G401 (cell line): ENCODE measurements at regions not wholly inside any gene's neighbourhood (a gene's known extent, or its start where the extent isn't known, plus 50 kb on each side); places are given as distances from the start of the nearest gene placed in this dataset.
A peak's percentile ranks its signal among the peaks of the same experiment; 100 is the strongest.

Experiments
- DNase-seq: peaks from one replicate; pipeline ENCODE4 v3.0.0-alpha.2; 2015; ENCODE audit warnings: low spot score
- in situ Hi-C: cut with HindIII; loops from 2 replicates; pipeline ENCODE4 v1.10.0; 2016; ENCODE audit warnings: low sequenced_read_pairs, mixed read lengths

GRCh38 chr1:199404191-199404590, 623.3 kb upstream of the NR5A2 start:
- DNase-seq = peak; percentile 38
- in situ Hi-C loops = no loop called here

GRCh38 chr1:199404976-199405375, 622.5 kb upstream of the NR5A2 start:
- DNase-seq = peak; percentile 8
- in situ Hi-C loops = no loop called here

GRCh38 chr1:199405634-199406196, 621.8 kb upstream of the NR5A2 start:
- DNase-seq = no peak
- in situ Hi-C loops = no loop called here

- in situ Hi-C loops = no loop called here
Measured at GRCh38 chr1:199410462-199410861, 617.0 kb upstream of the NR5A2 start.

GRCh38 chr1:199411506-199411905, 616.0 kb upstream of the NR5A2 start:
- in situ Hi-C loops = no loop called here
- no peak for DNase-seq

More at GRCh38 chr1:199410462-199410861, 617.0 kb upstream of the NR5A2 start:
- DNase-seq = no peak

GRCh38 chr1:199422206-199422605, 605.3 kb upstream of the NR5A2 start:
- in situ Hi-C loops = no loop called here
- no peak for DNase-seq

GRCh38 chr1:199447906-199448305, 579.6 kb upstream of the NR5A2 start:
- in situ Hi-C loops = no loop called here

GRCh38 chr1:199448646-199449045, 578.9 kb upstream of the NR5A2 start:
- no peak for DNase-seq

More at GRCh38 chr1:199447906-199448305, 579.6 kb upstream of the NR5A2 start:
- no peak for DNase-seq

GRCh38 chr1:199449221-199449620, 578.3 kb upstream of the NR5A2 start:
- in situ Hi-C loops = no loop called here
- no peak for DNase-seq

More at GRCh38 chr1:199448646-199449045, 578.9 kb upstream of the NR5A2 start:
- in situ Hi-C loops = no loop called here

GRCh38 chr1:199449681-199450080, 577.8 kb upstream of the NR5A2 start:
- no peak for DNase-seq
- in situ Hi-C loops = no loop called here

- DNase-seq = no peak
Measured at GRCh38 chr1:199452627-199453026, 574.9 kb upstream of the NR5A2 start.

GRCh38 chr1:199453723-199454122, 573.8 kb upstream of the NR5A2 start:
- in situ Hi-C loops = no loop called here
- no peak for DNase-seq

More at GRCh38 chr1:199452627-199453026, 574.9 kb upstream of the NR5A2 start:
- in situ Hi-C loops = no loop called here

- in situ Hi-C loops = no loop called here
- DNase-seq = no peak
Measured at GRCh38 chr1:199460933-199461332, 566.6 kb upstream of the NR5A2 start.

- in situ Hi-C loops = no loop called here
- peak; percentile 4 for DNase-seq
Measured at GRCh38 chr1:199463521-199464127, 563.9 kb upstream of the NR5A2 start.

GRCh38 chr1:199466961-199467360, 560.5 kb upstream of the NR5A2 start:
- DNase-seq = no peak
- in situ Hi-C loops = no loop called here

GRCh38 chr1:199472018-199472417, 555.5 kb upstream of the NR5A2 start:
- DNase-seq = no peak
- in situ Hi-C loops = no loop called here

- in situ Hi-C loops = no loop called here
- DNase-seq = no peak
Measured at GRCh38 chr1:199472978-199473377, 554.5 kb upstream of the NR5A2 start.

- in situ Hi-C loops = no loop called here
- no peak for DNase-seq
Measured at GRCh38 chr1:199474738-199475137, 552.8 kb upstream of the NR5A2 start.

- in situ Hi-C loops = no loop called here
Measured at GRCh38 chr1:199482426-199482825, 545.1 kb upstream of the NR5A2 start.

GRCh38 chr1:199489594-199489993, 537.9 kb upstream of the NR5A2 start:
- DNase-seq = no peak
- in situ Hi-C loops = no loop called here

More at GRCh38 chr1:199482426-199482825, 545.1 kb upstream of the NR5A2 start:
- DNase-seq = no peak
